Osteocyte (in vitro differentiated cells): ENCODE measurements at regions not wholly inside any gene's neighbourhood (a gene's known extent, or its start where the extent isn't known, plus 50 kb on each side); places are given as distances from the start of the nearest gene placed in this dataset.
"Not testable (repeated sequence)": the region's sequence is repeated elsewhere in the genome, so short reads cannot be mapped to it uniquely, and the experiment has no call there.

Experiments
- DNase-seq: peaks from one replicate; pipeline ENCODE4 v3.0.0; 2021; ENCODE audit warnings: mixed read lengths; ENCODE audit not compliant: unreplicated experiment; ENCODE audit errors: extremely low spot score
- H3K27ac Mint-ChIP-seq: one replicate; pipeline ENCODE4 v1.8.0; 2021; ENCODE audit warnings: mild to moderate bottlenecking, mixed read lengths; ENCODE audit not compliant: unreplicated experiment
- H3K27me3 Mint-ChIP-seq: one replicate; pipeline ENCODE4 v1.8.0; 2021; ENCODE audit warnings: mixed read lengths; ENCODE audit not compliant: unreplicated experiment
- H3K36me3 Mint-ChIP-seq: one replicate; pipeline ENCODE4 v1.8.0; 2021; ENCODE audit warnings: mixed read lengths; ENCODE audit not compliant: unreplicated experiment
- H3K4me1 Mint-ChIP-seq: one replicate; pipeline ENCODE4 v1.8.0; 2021; ENCODE audit warnings: mixed read lengths; ENCODE audit not compliant: unreplicated experiment
- H3K4me3 Mint-ChIP-seq: one replicate; pipeline ENCODE4 v1.8.0; 2021; ENCODE audit warnings: mild to moderate bottlenecking, moderate library complexity, mixed read lengths; ENCODE audit not compliant: unreplicated experiment
- H3K9me3 Mint-ChIP-seq: one replicate; pipeline ENCODE4 v1.8.0; 2021; ENCODE audit warnings: mixed read lengths; ENCODE audit not compliant: unreplicated experiment

DNA sequence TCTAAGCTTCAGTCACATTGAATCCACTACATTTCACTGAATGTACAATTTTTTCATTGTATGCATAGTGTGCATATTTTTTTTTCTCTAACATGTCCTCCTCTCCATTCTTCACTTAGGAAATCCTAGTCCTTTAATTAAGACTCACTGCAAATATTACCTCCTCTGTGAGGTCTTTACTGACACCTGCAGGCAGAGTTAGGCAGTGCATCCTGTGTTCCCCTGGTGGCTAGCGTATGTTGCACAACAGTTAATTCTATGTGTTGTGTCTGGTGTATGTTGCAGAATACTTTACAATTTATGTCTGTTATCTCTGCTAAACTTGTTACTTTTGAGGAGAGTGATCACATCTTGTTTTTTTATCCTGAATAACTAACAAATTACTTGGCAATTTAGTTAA is 82.7 kb upstream of the NBPF20 start:
- not testable (repeated sequence) for H3K36me3 Mint-ChIP-seq, H3K27ac Mint-ChIP-seq, H3K9me3 Mint-ChIP-seq, H3K4me3 Mint-ChIP-seq, H3K27me3 Mint-ChIP-seq, DNase-seq, H3K4me1 Mint-ChIP-seq

DNA sequence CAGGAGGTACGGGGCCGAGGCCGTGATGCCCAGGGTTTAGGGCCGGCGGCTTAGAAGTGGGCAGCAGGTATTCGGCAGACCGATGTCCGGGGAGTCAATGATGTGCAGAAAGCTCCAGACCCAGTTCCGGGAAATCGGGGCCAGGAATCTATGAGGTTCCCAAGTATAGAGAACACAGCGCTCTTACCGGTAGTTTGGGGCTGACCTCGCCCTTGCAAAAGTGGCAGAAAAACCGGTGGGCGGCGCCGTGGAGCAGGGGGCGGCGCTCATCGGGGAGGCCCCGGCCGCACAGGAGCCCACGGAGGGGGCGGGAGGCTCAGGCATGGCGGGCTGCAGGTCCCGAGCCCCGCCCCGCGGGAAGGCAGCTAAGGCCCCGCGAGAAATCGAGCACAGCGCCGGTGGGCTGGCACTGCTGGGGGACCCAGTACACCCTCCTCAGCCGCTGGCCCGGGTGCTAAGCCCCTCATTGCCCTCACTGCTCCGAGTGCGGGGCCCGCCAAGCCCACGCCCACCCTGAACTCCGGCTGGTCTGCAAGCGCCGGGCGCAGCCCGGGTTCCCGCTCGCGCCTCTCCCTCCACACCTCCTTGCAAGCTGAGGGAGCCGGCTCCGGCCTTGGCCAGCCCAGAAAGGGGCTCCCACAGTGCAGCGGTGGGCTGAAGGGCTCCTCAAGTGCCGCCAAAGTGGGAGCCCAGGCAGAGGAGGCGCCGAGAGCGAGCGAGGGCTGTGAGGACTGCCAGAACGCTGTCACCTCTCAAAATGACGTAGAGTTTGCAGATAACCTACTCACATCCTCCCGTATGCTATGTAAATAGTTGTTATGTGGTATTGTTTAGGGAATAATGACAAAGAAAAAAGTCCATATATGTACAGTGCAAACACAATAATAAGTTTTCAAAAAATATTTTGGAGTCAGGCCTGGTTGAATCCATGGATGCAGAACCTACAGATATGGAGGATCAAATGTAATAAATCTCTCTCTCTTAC is 80.6 kb upstream of the NBPF20 start:
- not testable (repeated sequence) for H3K27me3 Mint-ChIP-seq, H3K27ac Mint-ChIP-seq, H3K4me3 Mint-ChIP-seq, H3K36me3 Mint-ChIP-seq, H3K4me1 Mint-ChIP-seq, DNase-seq, H3K9me3 Mint-ChIP-seq

DNA sequence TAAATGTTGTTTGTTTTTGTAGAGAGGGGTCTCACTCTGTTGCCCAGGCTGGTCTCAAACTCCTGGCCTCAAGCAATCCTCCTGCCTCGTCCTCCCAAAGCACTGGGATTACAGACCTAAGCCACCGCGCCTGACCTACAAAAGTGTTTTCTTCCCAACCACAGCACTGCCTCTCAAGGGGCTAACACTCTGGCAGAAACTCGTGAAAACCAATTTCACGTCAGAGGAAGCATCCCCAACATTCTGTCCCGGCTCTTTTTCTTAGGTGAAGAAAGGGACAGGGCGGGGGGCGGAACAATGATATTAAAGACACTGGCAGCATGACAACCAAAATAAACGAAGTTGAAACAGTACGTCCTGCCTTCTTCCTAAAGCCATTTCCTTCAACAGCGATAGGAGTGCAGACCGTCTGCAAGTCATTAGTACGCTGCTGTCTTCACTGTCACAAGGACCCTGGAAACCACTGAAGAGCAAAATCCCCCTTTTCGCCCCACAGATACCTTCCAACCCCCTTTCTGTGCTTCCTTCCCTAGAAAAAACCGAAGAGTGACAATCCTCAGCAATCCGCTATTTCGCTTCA is 79.5 kb upstream of the NBPF20 start:
- DNase-seq, H3K9me3 Mint-ChIP-seq, H3K27ac Mint-ChIP-seq, H3K4me1 Mint-ChIP-seq, H3K27me3 Mint-ChIP-seq, H3K36me3 Mint-ChIP-seq, H3K4me3 Mint-ChIP-seq: not testable (repeated sequence)

DNA sequence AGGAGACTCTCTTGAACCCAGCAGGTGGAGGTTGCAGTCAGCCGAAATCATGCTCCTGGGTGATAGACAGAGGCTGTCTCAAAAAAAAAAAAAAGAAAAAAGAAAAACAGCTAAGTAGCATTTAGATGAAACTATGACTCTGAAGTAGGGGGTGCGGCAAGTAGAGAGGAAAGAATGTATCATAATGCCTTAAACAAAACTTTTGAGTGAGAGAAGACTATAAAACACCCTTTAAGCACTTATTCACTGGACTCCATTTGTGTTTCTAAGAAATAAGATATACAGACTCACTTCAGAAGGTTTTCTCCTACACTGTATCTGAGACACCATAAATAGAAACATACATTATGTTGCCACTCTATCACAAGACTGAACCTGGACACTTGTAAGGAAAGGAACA is 78.9 kb upstream of the NBPF20 start:
- H3K27ac Mint-ChIP-seq, H3K9me3 Mint-ChIP-seq, H3K4me3 Mint-ChIP-seq, H3K4me1 Mint-ChIP-seq, DNase-seq, H3K36me3 Mint-ChIP-seq, H3K27me3 Mint-ChIP-seq: not testable (repeated sequence)

DNA sequence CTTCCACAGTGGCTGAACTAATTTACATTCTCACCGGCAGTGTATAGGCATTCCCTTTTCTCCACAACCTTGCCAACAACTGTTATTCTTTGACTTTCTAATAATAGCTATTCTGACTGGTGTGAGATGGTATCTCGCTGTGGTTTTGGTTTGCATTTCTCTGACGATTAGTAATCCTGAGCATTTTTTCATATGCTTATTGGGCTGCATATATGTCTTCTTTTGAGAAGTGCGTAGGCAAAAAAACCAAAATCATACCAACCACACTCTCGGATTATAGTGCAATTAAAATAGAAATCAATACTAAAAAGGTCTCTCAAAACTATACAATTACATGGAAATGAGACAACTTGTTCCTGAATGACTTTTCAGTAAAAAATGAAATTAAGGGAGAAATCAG is 74.8 kb upstream of the NBPF20 start:
- not testable (repeated sequence) for H3K36me3 Mint-ChIP-seq, H3K4me3 Mint-ChIP-seq, H3K27ac Mint-ChIP-seq, H3K4me1 Mint-ChIP-seq, H3K9me3 Mint-ChIP-seq, H3K27me3 Mint-ChIP-seq, DNase-seq

DNA sequence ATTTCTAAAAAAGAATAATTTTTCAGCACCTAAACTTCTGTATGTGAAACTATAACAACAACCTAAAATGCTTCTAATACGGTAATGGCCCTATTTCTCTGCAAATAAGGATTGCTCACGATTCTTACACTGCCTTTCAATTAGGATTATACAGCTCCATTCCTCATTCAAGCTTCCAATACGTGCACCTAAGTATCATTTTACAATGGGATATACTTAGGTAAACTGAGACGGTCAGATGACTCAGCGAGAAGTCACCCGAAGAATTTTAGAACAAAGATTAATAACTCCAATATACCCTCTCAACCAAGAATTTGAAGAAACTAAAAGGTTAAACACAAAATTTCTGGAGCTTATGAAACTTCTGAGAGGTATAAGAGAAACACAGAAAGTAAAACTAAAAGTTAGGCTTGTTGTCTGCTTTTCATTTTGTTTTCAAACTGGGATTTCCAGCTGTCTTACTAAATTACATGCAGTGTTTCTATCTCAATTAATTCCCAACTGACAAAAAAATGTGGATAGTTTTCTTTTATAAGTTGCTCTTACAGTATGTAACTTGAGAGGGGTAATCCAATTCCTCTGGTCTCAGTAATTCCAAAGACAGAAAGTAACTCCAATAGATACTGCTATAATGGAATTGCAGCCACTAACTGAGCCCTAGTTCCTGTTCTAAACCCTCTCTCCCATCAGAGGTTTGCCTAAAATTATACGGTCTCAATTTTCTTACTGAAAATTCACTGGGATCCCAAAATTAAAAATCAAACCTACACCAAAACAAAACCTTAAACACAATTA is 69.9 kb upstream of the NBPF20 start:
- H3K27ac Mint-ChIP-seq, H3K9me3 Mint-ChIP-seq, H3K4me3 Mint-ChIP-seq, H3K4me1 Mint-ChIP-seq, H3K36me3 Mint-ChIP-seq, H3K27me3 Mint-ChIP-seq, DNase-seq: not testable (repeated sequence)

DNA sequence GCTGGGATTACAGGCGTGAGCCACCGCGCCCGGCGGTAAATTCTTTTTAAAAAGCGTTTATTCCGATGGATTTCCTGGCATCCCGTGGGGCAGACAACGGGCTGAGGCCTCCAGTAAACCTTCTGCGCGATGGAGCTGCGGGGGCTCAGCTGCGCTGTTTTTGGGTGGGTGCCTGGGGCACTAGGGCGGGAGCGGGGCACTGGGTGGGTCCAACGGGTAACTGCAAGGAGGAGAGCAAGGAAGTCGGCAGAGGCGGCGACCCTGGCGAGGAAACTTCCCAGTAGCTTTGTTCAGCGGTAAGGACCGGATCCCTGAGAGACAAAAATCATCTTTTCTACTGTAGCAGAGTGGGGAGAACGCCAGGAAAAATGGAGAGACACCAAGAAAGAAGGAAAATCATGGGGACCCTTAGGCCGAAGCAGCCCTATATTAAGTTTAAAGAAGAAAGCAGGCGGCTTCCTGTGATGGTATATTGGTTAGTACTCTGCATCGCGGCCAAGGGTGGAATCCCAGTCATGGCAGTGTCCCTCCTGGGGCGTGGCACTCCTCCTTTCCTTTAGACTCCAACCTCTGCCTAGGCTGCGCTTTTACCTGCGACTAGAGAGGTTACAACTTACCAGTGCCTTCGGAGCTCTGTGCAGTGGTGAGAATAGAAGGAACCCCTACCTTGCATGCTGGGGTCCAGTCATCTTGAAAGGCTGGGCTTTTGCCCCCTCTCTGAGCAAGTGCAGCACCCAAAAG is 63.0 kb upstream of the NBPF20 start:
- not testable (repeated sequence) for H3K36me3 Mint-ChIP-seq, H3K4me1 Mint-ChIP-seq, H3K27ac Mint-ChIP-seq, H3K9me3 Mint-ChIP-seq, H3K27me3 Mint-ChIP-seq, DNase-seq, H3K4me3 Mint-ChIP-seq

DNA sequence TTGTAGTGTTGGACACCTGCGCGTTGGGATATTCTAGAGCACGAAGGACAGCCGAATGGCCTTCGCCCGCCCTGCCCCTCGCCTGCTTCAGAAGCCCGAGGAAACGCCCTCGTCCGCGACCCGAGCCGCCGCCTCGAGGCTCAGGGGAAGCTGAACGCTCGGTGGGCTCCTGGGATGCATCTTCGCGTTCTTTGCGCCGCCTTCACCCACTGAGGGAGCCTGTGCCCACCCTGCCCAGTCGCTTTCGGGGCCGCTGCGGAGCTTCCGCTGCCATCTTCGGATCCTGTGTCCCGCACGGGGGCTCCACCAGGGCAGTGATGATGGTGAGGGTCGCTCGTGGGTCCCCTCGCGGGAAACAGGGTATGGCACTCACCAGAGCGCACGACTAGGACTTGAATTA is 61.8 kb upstream of the NBPF20 start:
- DNase-seq, H3K36me3 Mint-ChIP-seq, H3K4me3 Mint-ChIP-seq, H3K27ac Mint-ChIP-seq, H3K9me3 Mint-ChIP-seq, H3K4me1 Mint-ChIP-seq: not testable (repeated sequence)
- H3K27me3 Mint-ChIP-seq = peaks cover 13% of the 10 kb centered on the region

DNA sequence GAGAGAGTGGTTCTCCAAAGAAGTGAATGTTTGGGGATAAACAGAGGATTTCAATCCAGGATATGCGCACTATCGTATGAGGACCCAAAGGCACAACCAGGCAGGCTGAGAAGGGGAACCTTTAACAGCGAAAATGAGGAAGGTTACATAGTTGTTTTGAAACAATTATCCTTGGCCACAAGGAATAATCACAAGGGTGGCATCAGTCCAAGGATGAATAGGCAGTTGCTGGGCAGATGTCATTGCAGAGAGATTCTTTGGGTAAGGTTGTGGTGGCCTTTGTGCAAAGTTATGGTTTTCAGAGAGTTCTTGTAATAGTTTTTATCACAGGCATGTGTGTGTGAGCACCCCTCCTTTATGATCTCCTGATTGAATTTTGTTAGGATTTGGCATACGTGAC is 58.9 kb upstream of the NBPF20 start:
- not testable (repeated sequence) for DNase-seq, H3K9me3 Mint-ChIP-seq, H3K4me1 Mint-ChIP-seq, H3K4me3 Mint-ChIP-seq, H3K36me3 Mint-ChIP-seq, H3K27ac Mint-ChIP-seq
- peaks cover 11% of the 10 kb centered on the region for H3K27me3 Mint-ChIP-seq

DNA sequence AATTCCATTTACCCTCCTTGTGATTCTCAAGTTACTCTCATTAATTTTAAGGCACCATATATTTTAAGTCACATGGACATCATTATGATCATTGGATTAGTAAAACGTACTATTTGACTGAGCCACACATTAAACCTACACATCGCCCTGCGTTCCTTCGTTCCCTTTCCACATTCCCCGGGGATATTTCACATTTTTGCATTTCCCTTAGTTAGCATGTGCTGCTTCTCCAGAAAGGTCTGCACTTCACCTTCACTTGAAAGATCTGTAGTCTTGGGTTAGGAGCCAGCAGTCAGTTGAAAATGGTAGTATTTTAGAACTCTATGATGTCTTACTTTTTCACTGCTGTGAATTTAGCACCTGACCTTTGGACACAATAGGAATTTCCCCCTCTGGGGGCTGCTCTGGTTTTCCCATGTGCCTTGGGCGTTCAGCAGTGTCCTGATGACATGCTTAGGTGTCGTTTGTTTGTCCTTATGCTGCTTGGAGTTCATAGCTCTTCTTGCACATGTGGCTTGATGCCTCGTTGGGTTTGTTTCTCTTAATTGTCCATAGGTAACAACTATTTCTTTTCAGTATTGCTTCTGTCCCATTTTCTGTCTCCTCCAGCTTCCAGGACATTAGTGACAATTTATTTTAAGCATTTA is 56.9 kb upstream of the NBPF20 start:
- not testable (repeated sequence) for H3K4me3 Mint-ChIP-seq, H3K9me3 Mint-ChIP-seq, H3K4me1 Mint-ChIP-seq, H3K36me3 Mint-ChIP-seq, H3K27ac Mint-ChIP-seq, DNase-seq
- H3K27me3 Mint-ChIP-seq = peaks cover 13% of the 10 kb centered on the region

DNA sequence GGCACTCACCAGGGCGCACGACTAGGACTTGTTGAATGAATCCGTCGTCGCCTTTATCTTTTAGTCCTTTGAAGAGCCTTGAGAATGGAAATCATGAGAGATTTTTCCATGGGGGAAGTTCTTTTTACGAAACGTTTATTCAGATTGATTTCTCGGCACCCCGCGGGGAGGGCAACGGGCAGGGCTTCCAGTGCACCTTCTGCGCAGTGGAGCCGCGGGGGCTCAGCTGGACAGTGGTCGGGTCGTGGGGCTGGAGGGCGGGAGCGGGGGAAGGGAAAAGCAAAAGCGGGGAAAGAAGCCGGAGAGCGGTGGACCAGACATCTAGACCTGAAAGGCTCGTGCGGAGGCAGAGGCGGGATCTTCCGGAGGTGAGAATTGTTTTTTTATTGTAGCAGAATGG is 50.6 kb upstream of the NBPF20 start:
- peak overlapping the region; percentile 68 for H3K4me3 Mint-ChIP-seq
- peaks cover 12% of the 10 kb centered on the region for H3K27me3 Mint-ChIP-seq

More for the DNA sequence above, 50.6 kb upstream of the NBPF20 start:
- not testable (repeated sequence) for DNase-seq, H3K4me1 Mint-ChIP-seq, H3K27ac Mint-ChIP-seq, H3K9me3 Mint-ChIP-seq, H3K36me3 Mint-ChIP-seq
